ENCODE measurements at regions not wholly inside any gene's neighbourhood (a gene's known extent, or its start where the extent isn't known, plus 50 kb on each side); places are given as distances from the start of the nearest gene placed in this dataset.

GRCh38 chr2:66748939-66749338 lies 314.0 kb downstream of the MEIS1 start:
- Mint-ChIP-seq H3K4me1 (no peaks in the 10 kb centered on the region), H3K36me3 (ENCODE audit: low read depth) (no peaks in the 10 kb centered on the region), H3K27ac (no peak overlapping the region), H3K9me3 (ENCODE audit: low read depth) (no peaks in the 10 kb centered on the region), H3K4me3 (no peak overlapping the region), H3K27me3 (no peaks in the 10 kb centered on the region)
- DNase-seq (no peak), ATAC-seq (no peak)
- CTCF ChIA-PET = interaction anchor here (0.6 kb wide), 1 partner anchor 27 kb away, joined by 3 read pairs; no protein-coding TSS in a partner anchor
- POLR2A ChIA-PET = no interaction called here
- intact Hi-C loops (cut with DNase I, micrococcal nuclease) = no loop called here

- intact Hi-C loops (cut with DNase I, micrococcal nuclease) = no loop called here
- DNase-seq (no peak), ATAC-seq (no peak)
- Mint-ChIP-seq H3K4me1 (no peaks in the 10 kb centered on the region), H3K36me3 (ENCODE audit: low read depth) (no peaks in the 10 kb centered on the region), H3K4me3 (no peak overlapping the region), H3K27me3 (no peaks in the 10 kb centered on the region), H3K9me3 (ENCODE audit: low read depth) (no peaks in the 10 kb centered on the region), H3K27ac (no peak overlapping the region)
- CTCF ChIA-PET = interaction anchor here (0.6 kb wide), 1 partner anchor 28 kb away, joined by 3 read pairs; no protein-coding TSS in a partner anchor
- POLR2A ChIA-PET = no interaction called here
Observed at GRCh38 chr2:66749566-66749965, 314.6 kb downstream of the MEIS1 start.

- H3K4me3 Mint-ChIP-seq = no peak overlapping the region
- intact Hi-C loops (cut with DNase I, micrococcal nuclease) = no loop called here
- H3K27me3 Mint-ChIP-seq = no peaks in the 10 kb centered on the region
- H3K36me3 Mint-ChIP-seq (ENCODE audit: low read depth) = no peaks in the 10 kb centered on the region
- ATAC-seq (no peak), DNase-seq (no peak)
- H3K27ac Mint-ChIP-seq = no peak overlapping the region
- ChIA-PET CTCF (no interaction called here), POLR2A (no interaction called here)
- peaks cover 3% of the 10 kb centered on the region for H3K9me3 Mint-ChIP-seq (ENCODE audit: low read depth)
- H3K4me1 Mint-ChIP-seq = no peaks in the 10 kb centered on the region
Observed at GRCh38 chr2:66753257-66753656, 318.3 kb downstream of the MEIS1 start.

- Mint-ChIP-seq H3K27ac (no peak overlapping the region), H3K27me3 (no peaks in the 10 kb centered on the region), H3K9me3 (ENCODE audit: low read depth) (peaks cover 5% of the 10 kb centered on the region), H3K4me1 (no peaks in the 10 kb centered on the region), H3K36me3 (ENCODE audit: low read depth) (no peaks in the 10 kb centered on the region), H3K4me3 (no peak overlapping the region)
- intact Hi-C loops (cut with DNase I, micrococcal nuclease) = no loop called here
- ChIA-PET POLR2A (no interaction called here), CTCF (interaction anchor here (0.8 kb wide), 1 partner anchor 972 kb away, joined by 4 read pairs; no protein-coding TSS in a partner anchor)
- no peak for DNase-seq
- ATAC-seq = no peak
Observed at GRCh38 chr2:66753660-66754059, 318.7 kb downstream of the MEIS1 start.

- no peak overlapping the region for H3K27ac Mint-ChIP-seq
- H3K36me3 Mint-ChIP-seq (ENCODE audit: low read depth) = no peaks in the 10 kb centered on the region
- ChIA-PET CTCF (no interaction called here), POLR2A (interaction anchor here (0.6 kb wide), 1 partner anchor 743 kb away, joined by 3 read pairs; no protein-coding TSS in a partner anchor)
- peaks cover 8% of the 10 kb centered on the region for H3K9me3 Mint-ChIP-seq (ENCODE audit: low read depth)
- intact Hi-C loops (cut with DNase I, micrococcal nuclease) = no loop called here
- no peak overlapping the region for H3K4me3 Mint-ChIP-seq
- ATAC-seq (no peak), DNase-seq (no peak)
- H3K4me1 Mint-ChIP-seq = no peaks in the 10 kb centered on the region
- H3K27me3 Mint-ChIP-seq = no peaks in the 10 kb centered on the region
Observed at GRCh38 chr2:66755974-66756373, 321.0 kb downstream of the MEIS1 start.

GRCh38 chr2:66761826-66762225 lies 326.9 kb downstream of the MEIS1 start:
- CTCF ChIA-PET = no interaction called here
- no peak overlapping the region for H3K4me3 Mint-ChIP-seq
- intact Hi-C loops (cut with DNase I, micrococcal nuclease) = no loop called here
- H3K4me1 Mint-ChIP-seq = no peaks in the 10 kb centered on the region
- no peak for DNase-seq
- H3K9me3 Mint-ChIP-seq (ENCODE audit: low read depth) = peaks cover 9% of the 10 kb centered on the region
- no peak for ATAC-seq
- H3K27ac Mint-ChIP-seq = no peak overlapping the region
- H3K36me3 Mint-ChIP-seq (ENCODE audit: low read depth) = no peaks in the 10 kb centered on the region
- POLR2A ChIA-PET = no interaction called here
- no peaks in the 10 kb centered on the region for H3K27me3 Mint-ChIP-seq

GRCh38 chr2:66762761-66763160 lies 327.8 kb downstream of the MEIS1 start:
- peaks cover 2% of the 10 kb centered on the region for H3K27me3 Mint-ChIP-seq
- CTCF ChIA-PET = no interaction called here
- H3K27ac Mint-ChIP-seq = no peak overlapping the region
- peaks cover 7% of the 10 kb centered on the region for H3K9me3 Mint-ChIP-seq (ENCODE audit: low read depth)
- no peak for DNase-seq
- POLR2A ChIA-PET = no interaction called here
- no peak for ATAC-seq
- no peak overlapping the region for H3K4me3 Mint-ChIP-seq
- no peaks in the 10 kb centered on the region for H3K4me1 Mint-ChIP-seq
- H3K36me3 Mint-ChIP-seq (ENCODE audit: low read depth) = no peaks in the 10 kb centered on the region
- intact Hi-C loops (cut with DNase I, micrococcal nuclease) = no loop called here

- no peak overlapping the region for H3K4me3 Mint-ChIP-seq
- ChIA-PET CTCF (no interaction called here), POLR2A (no interaction called here)
- no peaks in the 10 kb centered on the region for H3K9me3 Mint-ChIP-seq (ENCODE audit: low read depth)
- H3K27ac Mint-ChIP-seq = no peak overlapping the region
- H3K4me1 Mint-ChIP-seq = no peaks in the 10 kb centered on the region
- peaks cover 2% of the 10 kb centered on the region for H3K27me3 Mint-ChIP-seq
- DNase-seq (no peak), ATAC-seq (no peak)
- H3K36me3 Mint-ChIP-seq (ENCODE audit: low read depth) = no peaks in the 10 kb centered on the region
- intact Hi-C loops (cut with DNase I, micrococcal nuclease) = no loop called here
Observed at GRCh38 chr2:66766582-66766981, 331.7 kb downstream of the MEIS1 start.

GRCh38 chr2:66771359-66771976 lies 336.5 kb downstream of the MEIS1 start:
- peaks cover 2% of the 10 kb centered on the region for H3K27me3 Mint-ChIP-seq
- H3K4me1 Mint-ChIP-seq = no peaks in the 10 kb centered on the region
- no peak for DNase-seq
- H3K9me3 Mint-ChIP-seq (ENCODE audit: low read depth) = no peaks in the 10 kb centered on the region
- H3K4me3 Mint-ChIP-seq = no peak overlapping the region
- ChIA-PET CTCF (no interaction called here), POLR2A (no interaction called here)
- H3K27ac Mint-ChIP-seq = no peak overlapping the region
- H3K36me3 Mint-ChIP-seq (ENCODE audit: low read depth) = no peaks in the 10 kb centered on the region
- ATAC-seq = no peak
- intact Hi-C loops (cut with DNase I, micrococcal nuclease) = no loop called here

GRCh38 chr2:66772618-66773017 lies 337.7 kb downstream of the MEIS1 start:
- H3K9me3 Mint-ChIP-seq (ENCODE audit: low read depth) = no peaks in the 10 kb centered on the region
- no peaks in the 10 kb centered on the region for H3K36me3 Mint-ChIP-seq (ENCODE audit: low read depth)
- intact Hi-C loops (cut with DNase I, micrococcal nuclease) = no loop called here
- H3K4me3 Mint-ChIP-seq = no peak overlapping the region
- H3K27me3 Mint-ChIP-seq = no peaks in the 10 kb centered on the region
- POLR2A ChIA-PET = no interaction called here
- no peak for ATAC-seq
- DNase-seq = no peak
- H3K27ac Mint-ChIP-seq = no peak overlapping the region
- H3K4me1 Mint-ChIP-seq = no peaks in the 10 kb centered on the region
- CTCF ChIA-PET = no interaction called here

- Mint-ChIP-seq H3K4me1 (no peaks in the 10 kb centered on the region), H3K27ac (no peak overlapping the region), H3K36me3 (ENCODE audit: low read depth) (no peaks in the 10 kb centered on the region), H3K27me3 (no peaks in the 10 kb centered on the region), H3K9me3 (ENCODE audit: low read depth) (no peaks in the 10 kb centered on the region), H3K4me3 (no peak overlapping the region)
- ATAC-seq (no peak), DNase-seq (no peak)
- CTCF ChIA-PET = no interaction called here
- POLR2A ChIA-PET = no interaction called here
- intact Hi-C loops (cut with DNase I, micrococcal nuclease) = no loop called here
Observed at GRCh38 chr2:66775730-66776422, 341.0 kb downstream of the MEIS1 start.

GRCh38 chr2:66781804-66782203 lies 346.9 kb downstream of the MEIS1 start:
- no peak for DNase-seq
- no peak for ATAC-seq
- H3K9me3 Mint-ChIP-seq (ENCODE audit: low read depth) = peaks cover 5% of the 10 kb centered on the region
- H3K4me3 Mint-ChIP-seq = no peak overlapping the region
- intact Hi-C loops (cut with DNase I, micrococcal nuclease) = no loop called here
- no peaks in the 10 kb centered on the region for H3K27me3 Mint-ChIP-seq
- CTCF ChIA-PET = no interaction called here
- no peaks in the 10 kb centered on the region for H3K4me1 Mint-ChIP-seq
- no peak overlapping the region for H3K27ac Mint-ChIP-seq
- no peaks in the 10 kb centered on the region for H3K36me3 Mint-ChIP-seq (ENCODE audit: low read depth)
- POLR2A ChIA-PET = no interaction called here

All from activated CD4-positive, alpha-beta T cell treated with anti-CD3 and anti-CD28 coated beads for 36 hours (primary cell).